Activated CD4-positive, alpha-beta T cell treated with anti-CD3 and anti-CD28 coated beads, Interleukin-2, amount 10 ng/mL, durations not matched to agents 24 days and 14 days (primary cell): ENCODE measurements at regions not wholly inside any gene's neighbourhood (a gene's known extent, or its start where the extent isn't known, plus 50 kb on each side); places are given as distances from the start of the nearest gene placed in this dataset.

Source experiments
- DNase-seq: peaks from one replicate; pipeline ENCODE4 v3.0.0; 2022
- H3K27ac Mint-ChIP-seq: one replicate; pipeline ENCODE4 v1.8.0; 2022; ENCODE audit warnings: mild to moderate bottlenecking, mixed read lengths
- H3K27me3 Mint-ChIP-seq: one replicate; pipeline ENCODE4 v1.8.0; 2022; ENCODE audit warnings: mixed read lengths
- H3K36me3 Mint-ChIP-seq: one replicate; pipeline ENCODE4 v1.8.0; 2022; ENCODE audit warnings: low read depth, mild to moderate bottlenecking, mixed read lengths
- H3K4me1 Mint-ChIP-seq: one replicate; pipeline ENCODE4 v1.8.0; 2021; ENCODE audit warnings: mixed read lengths
- H3K4me3 Mint-ChIP-seq: one replicate; pipeline ENCODE4 v1.8.0; 2022; ENCODE audit warnings: mild to moderate bottlenecking, moderate library complexity, mixed read lengths
- H3K9me3 Mint-ChIP-seq: one replicate; pipeline ENCODE4 v1.8.0; 2021; ENCODE audit warnings: mixed read lengths
- intact Hi-C: fragments of 100-400 bp; cut with micrococcal nuclease; formaldehyde crosslinking; loops from one replicate; pipeline ENCODE4 v1.15.1; 2023

- peak; percentile 54 for DNase-seq
- intact Hi-C loops, result no loop called here
- no peaks in the 10 kb centered on the region for H3K4me1 Mint-ChIP-seq
- H3K27ac Mint-ChIP-seq, result no peak overlapping the region
- H3K9me3 Mint-ChIP-seq, result no peaks in the 10 kb centered on the region
- peaks cover 35% of the 10 kb centered on the region for H3K27me3 Mint-ChIP-seq
- H3K4me3 Mint-ChIP-seq, result no peak overlapping the region
- H3K36me3 Mint-ChIP-seq, result no peaks in the 10 kb centered on the region
Observed at GRCh38 chr11:133787379-133788141, 57.8 kb downstream of the SPATA19 start.

- H3K4me1 Mint-ChIP-seq, result no peaks in the 10 kb centered on the region
- intact Hi-C loops, result no loop called here
- peaks cover 35% of the 10 kb centered on the region for H3K27me3 Mint-ChIP-seq
- H3K4me3 Mint-ChIP-seq, result no peak overlapping the region
- no peak overlapping the region for H3K27ac Mint-ChIP-seq
- DNase-seq, result peak; percentile 39
- no peaks in the 10 kb centered on the region for H3K9me3 Mint-ChIP-seq
- H3K36me3 Mint-ChIP-seq, result no peaks in the 10 kb centered on the region
Observed at GRCh38 chr11:133785795-133786340, 59.4 kb downstream of the SPATA19 start.

GRCh38 chr11:133784359-133784758 lies 61.0 kb downstream of the SPATA19 start:
- DNase-seq, result peak; percentile 18
- Mint-ChIP-seq H3K27ac (no peak overlapping the region), H3K4me1 (no peaks in the 10 kb centered on the region), H3K36me3 (no peaks in the 10 kb centered on the region), H3K4me3 (no peak overlapping the region), H3K9me3 (no peaks in the 10 kb centered on the region), H3K27me3 (peaks cover 28% of the 10 kb centered on the region)
- intact Hi-C loops, result no loop called here

- H3K4me1 Mint-ChIP-seq, result no peaks in the 10 kb centered on the region
- H3K27ac Mint-ChIP-seq, result no peak overlapping the region
- no peak overlapping the region for H3K4me3 Mint-ChIP-seq
- peak; percentile 47 for DNase-seq
- H3K36me3 Mint-ChIP-seq, result no peaks in the 10 kb centered on the region
- H3K9me3 Mint-ChIP-seq, result no peaks in the 10 kb centered on the region
- H3K27me3 Mint-ChIP-seq, result peaks cover 11% of the 10 kb centered on the region
- intact Hi-C loops, result no loop called here
Observed at GRCh38 chr11:133782116-133782725, 63.1 kb downstream of the SPATA19 start.

GRCh38 chr11:133778161-133778560 lies 67.2 kb downstream of the SPATA19 start:
- DNase-seq, result peak; percentile 32
- H3K4me1 Mint-ChIP-seq, result no peaks in the 10 kb centered on the region
- no peak overlapping the region for H3K4me3 Mint-ChIP-seq
- H3K36me3 Mint-ChIP-seq, result no peaks in the 10 kb centered on the region
- no peaks in the 10 kb centered on the region for H3K9me3 Mint-ChIP-seq
- no peak overlapping the region for H3K27ac Mint-ChIP-seq
- peaks cover 1% of the 10 kb centered on the region for H3K27me3 Mint-ChIP-seq
- intact Hi-C loops, result no loop called here

GRCh38 chr11:133776671-133777367 lies 68.5 kb downstream of the SPATA19 start:
- peaks cover 1% of the 10 kb centered on the region for H3K27me3 Mint-ChIP-seq
- H3K4me3 Mint-ChIP-seq, result no peak overlapping the region
- no peaks in the 10 kb centered on the region for H3K36me3 Mint-ChIP-seq
- intact Hi-C loops, result no loop called here
- DNase-seq, result peak; percentile 39
- H3K9me3 Mint-ChIP-seq, result no peaks in the 10 kb centered on the region
- no peak overlapping the region for H3K27ac Mint-ChIP-seq
- H3K4me1 Mint-ChIP-seq, result no peaks in the 10 kb centered on the region

GRCh38 chr11:133762538-133762937 lies 82.8 kb downstream of the SPATA19 start:
- H3K27me3 Mint-ChIP-seq, result no peaks in the 10 kb centered on the region
- H3K27ac Mint-ChIP-seq, result no peak overlapping the region
- H3K36me3 Mint-ChIP-seq, result no peaks in the 10 kb centered on the region
- no peak overlapping the region for H3K4me3 Mint-ChIP-seq
- intact Hi-C loops, result no loop called here
- no peaks in the 10 kb centered on the region for H3K9me3 Mint-ChIP-seq
- no peak for DNase-seq
- H3K4me1 Mint-ChIP-seq, result no peaks in the 10 kb centered on the region

GRCh38 chr11:133753150-133753549 lies 92.2 kb downstream of the SPATA19 start:
- no peaks in the 10 kb centered on the region for H3K9me3 Mint-ChIP-seq
- DNase-seq, result peak; percentile 40
- H3K36me3 Mint-ChIP-seq, result no peaks in the 10 kb centered on the region
- H3K27me3 Mint-ChIP-seq, result peaks cover 2% of the 10 kb centered on the region
- intact Hi-C loops, result no loop called here
- H3K27ac Mint-ChIP-seq, result no peak overlapping the region
- no peaks in the 10 kb centered on the region for H3K4me1 Mint-ChIP-seq
- H3K4me3 Mint-ChIP-seq, result no peak overlapping the region

- Mint-ChIP-seq H3K4me1 (no peaks in the 10 kb centered on the region), H3K27ac (no peak overlapping the region), H3K27me3 (no peaks in the 10 kb centered on the region), H3K9me3 (no peaks in the 10 kb centered on the region), H3K36me3 (no peaks in the 10 kb centered on the region), H3K4me3 (no peak overlapping the region)
- peak; percentile 32 for DNase-seq
- intact Hi-C loops, result no loop called here
Observed at GRCh38 chr11:133749841-133750240, 95.5 kb downstream of the SPATA19 start.

- Mint-ChIP-seq H3K4me1 (no peaks in the 10 kb centered on the region), H3K27ac (no peak overlapping the region), H3K36me3 (no peaks in the 10 kb centered on the region), H3K4me3 (no peak overlapping the region), H3K9me3 (no peaks in the 10 kb centered on the region), H3K27me3 (no peaks in the 10 kb centered on the region)
- peak; percentile 34 for DNase-seq
- intact Hi-C loops, result no loop called here
Observed at GRCh38 chr11:133747409-133747808, 97.9 kb downstream of the SPATA19 start.

- H3K36me3 Mint-ChIP-seq, result no peaks in the 10 kb centered on the region
- no peaks in the 10 kb centered on the region for H3K4me1 Mint-ChIP-seq
- peak; percentile 37 for DNase-seq
- H3K4me3 Mint-ChIP-seq, result no peak overlapping the region
- intact Hi-C loops, result no loop called here
- H3K27ac Mint-ChIP-seq, result no peak overlapping the region
- H3K27me3 Mint-ChIP-seq, result no peaks in the 10 kb centered on the region
- no peaks in the 10 kb centered on the region for H3K9me3 Mint-ChIP-seq
Observed at GRCh38 chr11:133746663-133747306, 98.5 kb downstream of the SPATA19 start.

- Mint-ChIP-seq H3K4me3 (no peak overlapping the region), H3K27ac (no peak overlapping the region), H3K4me1 (no peaks in the 10 kb centered on the region), H3K36me3 (no peaks in the 10 kb centered on the region), H3K27me3 (no peaks in the 10 kb centered on the region), H3K9me3 (no peaks in the 10 kb centered on the region)
- intact Hi-C loops, result no loop called here
- peak; percentile 18 for DNase-seq
Observed at GRCh38 chr11:133745791-133746190, 99.5 kb downstream of the SPATA19 start.

GRCh38 chr11:133742353-133742752 lies 103.0 kb downstream of the SPATA19 start:
- H3K36me3 Mint-ChIP-seq, result no peaks in the 10 kb centered on the region
- H3K4me1 Mint-ChIP-seq, result peaks cover 2% of the 10 kb centered on the region
- DNase-seq, result no peak
- no peaks in the 10 kb centered on the region for H3K27me3 Mint-ChIP-seq
- peaks cover 7% of the 10 kb centered on the region for H3K9me3 Mint-ChIP-seq
- no peak overlapping the region for H3K27ac Mint-ChIP-seq
- no peak overlapping the region for H3K4me3 Mint-ChIP-seq
- intact Hi-C loops, result no loop called here

- Mint-ChIP-seq H3K27me3 (no peaks in the 10 kb centered on the region), H3K9me3 (peaks cover 7% of the 10 kb centered on the region), H3K36me3 (no peaks in the 10 kb centered on the region), H3K27ac (no peak overlapping the region), H3K4me1 (peaks cover 2% of the 10 kb centered on the region), H3K4me3 (no peak overlapping the region)
- DNase-seq, result no peak
- intact Hi-C loops, result no loop called here
Observed at GRCh38 chr11:133740963-133741362, 104.3 kb downstream of the SPATA19 start.
